HEK293T (cell line): ENCODE measurements at regions not wholly inside any gene's neighbourhood (a gene's known extent, or its start where the extent isn't known, plus 50 kb on each side); places are given as distances from the start of the nearest gene placed in this dataset.

Experiments used
- CTCF ChIA-PET: fragments of 350-600 bp; formaldehyde crosslinking; extraction: SDS; loops from one replicate; lab custom pipeline; 2021; ENCODE audit warnings: antibody characterized with exemption, inconsistent platforms; lab: Yijun Ruan, JAX
- POLR2A ChIA-PET: fragments of 350-600 bp; formaldehyde crosslinking; extraction: SDS; loops from one replicate; lab custom pipeline; 2020; ENCODE audit warnings: antibody characterized with exemption, inconsistent platforms; lab: Yijun Ruan, JAX
- DNase-seq: peaks from one replicate; pipeline ENCODE4 v3.0.0; 2012; ENCODE audit warnings: mixed read lengths; ENCODE audit errors: extremely low spot score
- ARNT ChIP-seq: fragments of 450-650 bp; IDR thresholded peaks from 2 replicates; pipeline ENCODE4 v1.6.1; 2017; ENCODE audit warnings: mild to moderate bottlenecking
- BHLHE40 ChIP-seq: fragments of 450-650 bp; IDR thresholded peaks from 2 replicates; pipeline ENCODE4 v1.6.1; 2016; ENCODE audit warnings: mild to moderate bottlenecking, moderate library complexity, borderline replicate concordance
- CTBP1 ChIP-seq: fragments of 450-650 bp; IDR thresholded peaks from 2 replicates; pipeline ENCODE4 v1.6.1; 2016; ENCODE audit warnings: borderline replicate concordance
- ELF4 ChIP-seq: fragments of 450-650 bp; IDR thresholded peaks from 2 replicates; pipeline ENCODE4 v1.6.1; 2017; ENCODE audit warnings: antibody characterized with exemption
- FOXA1 ChIP-seq: fragments of 450-650 bp; IDR thresholded peaks from 2 replicates; pipeline ENCODE4 v1.6.1; 2016; ENCODE audit warnings: mild to moderate bottlenecking
- FOXK2 ChIP-seq: fragments of 450-650 bp; IDR thresholded peaks from 2 replicates; pipeline ENCODE4 v1.6.1; 2016; ENCODE audit warnings: mild to moderate bottlenecking
- FOXM1 ChIP-seq: fragments of 450-650 bp; IDR thresholded peaks from 2 replicates; pipeline ENCODE4 v1.6.1; 2017; ENCODE audit warnings: mild to moderate bottlenecking, borderline replicate concordance
- HDGF ChIP-seq: fragments of 450-650 bp; IDR thresholded peaks from 2 replicates; pipeline ENCODE4 v1.6.1; 2017; ENCODE audit warnings: antibody characterized with exemption, borderline replicate concordance
- L3MBTL2 ChIP-seq: fragments of 450-650 bp; conservative IDR thresholded peaks from 2 replicates; pipeline ENCODE4 v1.6.1; 2016; ENCODE audit warnings: mild to moderate bottlenecking
- LEF1 ChIP-seq: fragments of 450-650 bp; IDR thresholded peaks from 2 replicates; pipeline ENCODE4 v1.6.1; 2017; ENCODE audit warnings: mild to moderate bottlenecking, borderline replicate concordance
- NFRKB ChIP-seq: fragments of 450-650 bp; IDR thresholded peaks from 2 replicates; pipeline ENCODE4 v1.6.1; 2016; ENCODE audit warnings: mild to moderate bottlenecking, moderate library complexity
- PKNOX1 ChIP-seq: fragments of 450-650 bp; IDR thresholded peaks from 2 replicates; pipeline ENCODE4 v1.6.1; 2016
- SP1 ChIP-seq: fragments of 450-650 bp; IDR thresholded peaks from 2 replicates; pipeline ENCODE4 v1.6.1; 2017
- SUZ12 ChIP-seq: fragments of 450-650 bp; IDR thresholded peaks from 2 replicates; pipeline ENCODE4 v1.6.1; 2016; ENCODE audit warnings: mild to moderate bottlenecking
- TARDBP ChIP-seq: fragments of 450-650 bp; IDR thresholded peaks from 2 replicates; pipeline ENCODE4 v1.6.1; 2016
- ZNF384 ChIP-seq: fragments of 450-650 bp; IDR thresholded peaks from 2 replicates; pipeline ENCODE4 v1.6.1; 2016

- TF ChIP-seq ARNT (no peak), TARDBP (no peak), FOXK2 (no peak), NFRKB (no peak), ELF4 (no peak), BHLHE40 (no peak), LEF1 (no peak), FOXM1 (no peak), SUZ12 (no peak), SP1 (no peak), HDGF (no peak), ZNF384 (no peak)
- DNase-seq, result no peak
- CTCF ChIA-PET, result no interaction called here
- POLR2A ChIA-PET, result no interaction called here
These were observed 103.4 kb upstream of the NEDD9 start for GRCh38 chr6:11335826-11336225.

- POLR2A ChIA-PET, result no interaction called here
- no peak for DNase-seq
- CTCF ChIA-PET, result no interaction called here
- no peak for TF ChIP-seq PKNOX1
- no peak for TF ChIP-seq BHLHE40
- TF ChIP-seq NFRKB, result no peak
- no peak for TF ChIP-seq L3MBTL2
- TF ChIP-seq ARNT, result no peak
- TF ChIP-seq FOXK2, result no peak
- TF ChIP-seq LEF1, result no peak
- no peak for TF ChIP-seq ELF4
- no peak for TF ChIP-seq FOXM1
- no peak for TF ChIP-seq HDGF
- no peak for TF ChIP-seq ZNF384
- no peak for TF ChIP-seq CTBP1
- no peak for TF ChIP-seq FOXA1
- TF ChIP-seq SUZ12, result no peak
- no peak for TF ChIP-seq SP1
- TF ChIP-seq TARDBP, result no peak
These were observed 100.8 kb upstream of the NEDD9 start for GRCh38 chr6:11333132-11333849.

- ChIA-PET POLR2A (no interaction called here), CTCF (no interaction called here)
- DNase-seq, result no peak
- no peak for TF ChIP-seq L3MBTL2
- no peak for TF ChIP-seq NFRKB
- TF ChIP-seq HDGF, result no peak
- no peak for TF ChIP-seq ARNT
- TF ChIP-seq FOXK2, result no peak
- TF ChIP-seq LEF1, result no peak
- TF ChIP-seq ELF4, result no peak
- no peak for TF ChIP-seq TARDBP
- no peak for TF ChIP-seq FOXM1
- no peak for TF ChIP-seq SP1
- no peak for TF ChIP-seq FOXA1
- TF ChIP-seq BHLHE40, result no peak
- TF ChIP-seq PKNOX1, result no peak
- TF ChIP-seq ZNF384, result no peak
- no peak for TF ChIP-seq CTBP1
- TF ChIP-seq SUZ12, result no peak
These were observed 100.0 kb upstream of the NEDD9 start for GRCh38 chr6:11332463-11332862.

GRCh38 chr6:11331111-11331510 lies 98.6 kb upstream of the NEDD9 start:
- TF ChIP-seq PKNOX1 (no peak), SP1 (no peak), LEF1 (no peak), FOXM1 (no peak), FOXK2 (no peak), TARDBP (no peak), NFRKB (no peak), SUZ12 (no peak), ZNF384 (no peak), ELF4 (no peak), CTBP1 (no peak), L3MBTL2 (no peak), FOXA1 (no peak), ARNT (no peak), HDGF (no peak), BHLHE40 (no peak)
- CTCF ChIA-PET, result no interaction called here
- DNase-seq, result no peak
- POLR2A ChIA-PET, result no interaction called here

GRCh38 chr6:11330413-11330760 lies 97.9 kb upstream of the NEDD9 start:
- POLR2A ChIA-PET, result no interaction called here

More at GRCh38 chr6:11330413-11330760, 97.9 kb upstream of the NEDD9 start:
- TF ChIP-seq FOXA1, result no peak
- TF ChIP-seq CTBP1, result no peak
- no peak for TF ChIP-seq BHLHE40
- TF ChIP-seq PKNOX1, result no peak
- no peak for TF ChIP-seq SP1
- TF ChIP-seq TARDBP, result no peak
- TF ChIP-seq SUZ12, result no peak
- TF ChIP-seq ELF4, result no peak
- TF ChIP-seq NFRKB, result no peak
- DNase-seq, result no peak
- CTCF ChIA-PET, result no interaction called here
